NCI-H510A (cell line): ENCODE measurements at regions not wholly inside any gene's neighbourhood (a gene's known extent, or its start where the extent isn't known, plus 50 kb on each side); places are given as distances from the start of the nearest gene placed in this dataset.
"Not testable (repeated sequence)": the region's sequence is repeated elsewhere in the genome, so short reads cannot be mapped to it uniquely, and the experiment has no call there.

Experiments used
- DNase-seq: peaks from one replicate; lab custom pipeline; 2025; lab: John Stamatoyannopoulos, UW

DNA sequence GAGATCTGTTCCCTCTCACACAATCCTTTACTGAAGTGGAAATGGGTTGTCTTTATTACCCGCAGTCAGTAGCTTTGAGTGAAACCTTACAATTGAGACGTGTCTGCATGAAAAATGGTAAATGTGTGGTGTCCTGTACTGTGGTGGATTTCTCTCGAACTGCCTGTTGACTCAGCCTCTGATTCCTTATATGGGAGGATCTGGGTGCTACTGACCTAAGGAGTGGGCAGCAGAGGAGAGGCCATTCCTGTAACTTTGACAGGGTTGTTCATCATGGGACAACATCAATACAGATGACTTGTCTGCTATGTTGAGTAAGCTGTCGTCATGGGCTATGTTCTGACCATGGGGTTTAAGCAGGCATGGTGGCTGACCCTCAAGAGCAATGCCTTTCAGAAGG, 159.6 kb upstream of the WDR1 start:
- no peak for DNase-seq

DNA sequence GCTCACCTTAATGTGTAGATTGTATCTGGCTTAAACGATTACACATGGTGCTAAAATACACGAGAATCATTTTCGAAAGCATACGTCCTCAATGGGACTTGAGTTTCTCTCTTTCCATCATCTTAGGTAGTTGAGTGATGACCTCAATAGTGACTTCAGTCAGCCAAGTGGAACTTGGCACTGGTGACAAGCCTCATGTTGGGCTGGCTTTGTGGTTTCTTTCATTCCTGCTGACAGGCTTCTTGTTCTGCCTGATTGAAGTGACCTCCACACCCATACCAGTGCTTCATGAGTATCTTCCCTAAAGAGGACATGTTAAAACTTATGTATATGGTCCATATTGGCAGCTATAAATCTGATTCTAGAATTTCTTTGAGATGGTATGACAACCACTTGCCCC, 159.1 kb upstream of the WDR1 start:
- no peak for DNase-seq

DNA sequence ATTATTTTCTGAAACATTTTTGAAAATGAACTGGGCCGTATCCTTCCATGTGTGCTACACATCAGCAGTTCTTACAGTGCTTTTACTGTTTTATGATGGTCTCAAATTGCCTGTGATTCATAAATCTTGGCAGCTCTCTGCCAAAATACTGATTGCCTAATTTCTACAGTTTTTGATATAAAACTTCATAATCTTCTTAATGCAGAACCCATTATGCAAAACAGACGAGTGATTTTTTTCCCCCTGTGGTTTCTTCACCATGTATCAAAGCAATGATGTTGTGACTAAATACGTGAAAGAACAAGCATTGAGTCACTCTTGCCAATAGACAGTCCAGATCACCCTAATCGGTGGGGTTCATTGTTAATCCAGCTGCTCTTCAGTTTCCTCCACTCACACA, 156.4 kb upstream of the WDR1 start:
- no peak for DNase-seq

DNA sequence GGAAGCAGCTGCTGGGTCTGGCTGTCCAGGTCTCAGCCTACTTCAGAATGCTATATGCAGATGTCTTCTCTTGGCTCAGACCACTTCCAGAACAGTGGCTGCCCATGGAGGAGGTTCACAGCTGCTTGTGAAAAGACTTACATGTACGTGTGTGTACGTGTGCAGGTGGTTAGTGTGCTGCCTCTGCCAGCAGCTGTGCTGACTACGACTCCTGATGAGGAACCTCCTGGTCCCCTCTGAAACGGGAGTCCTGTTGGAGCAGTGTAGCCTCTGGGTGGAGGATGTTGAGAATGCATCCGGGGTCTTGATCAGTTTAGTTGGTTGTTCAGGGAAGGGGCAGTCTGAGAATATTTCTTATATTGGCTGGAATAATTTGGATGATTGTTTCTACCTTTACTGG, 155.9 kb upstream of the WDR1 start:
- no peak for DNase-seq

DNA sequence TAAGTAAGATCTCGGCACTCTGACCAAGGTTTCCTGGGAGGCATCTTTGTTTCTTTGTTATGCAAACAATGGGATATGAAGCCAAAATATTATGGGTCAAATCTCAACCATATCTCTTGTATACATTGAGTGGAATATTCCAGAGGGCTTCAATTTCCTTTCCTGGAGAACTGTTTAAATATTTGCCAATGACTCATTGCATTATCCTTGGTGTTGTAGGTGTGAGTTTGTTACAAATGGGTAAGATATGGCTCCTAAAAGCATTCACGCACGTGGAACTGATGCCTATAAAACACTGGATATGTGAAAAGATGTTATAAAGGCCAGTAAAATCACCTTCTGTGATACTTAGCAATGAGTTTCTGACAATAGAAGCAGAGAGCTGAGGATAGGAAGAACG, 150.5 kb upstream of the WDR1 start:
- DNase-seq = no peak

DNA sequence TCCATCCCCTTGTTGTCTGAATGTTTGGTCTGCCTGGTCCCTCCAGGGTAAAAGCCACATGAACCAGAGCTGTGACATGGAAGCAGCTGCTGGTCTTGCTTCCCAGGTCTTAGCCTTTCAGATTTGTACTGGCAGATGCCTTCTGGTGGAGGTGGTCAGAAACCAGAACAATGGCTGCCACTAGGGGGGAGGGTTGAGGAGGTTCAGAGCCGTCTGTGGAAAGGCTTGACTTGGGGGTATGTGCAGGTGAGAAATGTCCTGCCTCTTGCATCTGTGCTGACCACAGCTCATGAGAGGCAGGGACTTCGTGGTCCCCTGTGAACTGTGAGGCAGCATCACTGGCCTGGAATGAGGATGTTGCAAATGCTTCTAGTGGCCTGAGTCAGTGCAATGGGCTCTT, 144.2 kb upstream of the WDR1 start:
- DNase-seq = no peak

DNA sequence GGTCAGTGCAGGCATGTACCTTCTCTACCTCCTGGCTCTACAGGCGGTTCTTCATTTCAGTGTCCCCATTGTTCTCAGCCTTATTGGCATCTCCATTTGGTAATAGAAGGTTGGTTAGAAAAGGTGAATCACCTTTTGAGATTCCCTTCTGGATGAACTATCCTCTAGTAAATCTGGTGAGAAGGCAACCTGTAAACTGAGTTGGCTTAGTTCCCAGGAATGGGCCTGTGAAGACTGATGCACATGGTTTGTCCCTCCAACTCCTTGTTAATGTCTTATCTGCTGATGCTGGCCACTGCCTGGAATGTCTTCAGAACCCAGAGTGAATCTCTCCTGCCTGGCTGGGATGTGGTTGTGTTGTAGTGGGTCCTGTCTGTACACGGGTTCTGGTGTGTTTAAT, 143.4 kb upstream of the WDR1 start:
- DNase-seq = no peak

DNA sequence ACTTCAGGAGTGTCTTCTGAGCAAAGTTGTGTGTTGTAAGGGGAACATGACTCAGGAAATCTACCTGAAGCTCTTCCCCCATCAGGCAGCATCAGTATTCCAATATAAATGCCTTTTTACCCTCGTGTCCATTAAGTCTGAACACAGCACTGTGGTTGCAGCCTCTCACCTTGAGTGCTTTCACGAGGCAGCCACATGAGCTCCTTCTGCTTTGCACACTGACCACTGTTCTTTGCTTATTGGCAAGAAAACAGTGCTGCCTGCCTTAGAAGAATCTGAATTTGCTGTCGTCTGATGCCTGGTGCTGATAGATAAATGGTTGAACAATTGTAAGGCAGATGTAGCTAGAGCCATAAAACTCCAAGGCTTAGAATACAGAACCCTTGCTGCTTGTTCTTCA, 139.6 kb upstream of the WDR1 start:
- no peak for DNase-seq

DNA sequence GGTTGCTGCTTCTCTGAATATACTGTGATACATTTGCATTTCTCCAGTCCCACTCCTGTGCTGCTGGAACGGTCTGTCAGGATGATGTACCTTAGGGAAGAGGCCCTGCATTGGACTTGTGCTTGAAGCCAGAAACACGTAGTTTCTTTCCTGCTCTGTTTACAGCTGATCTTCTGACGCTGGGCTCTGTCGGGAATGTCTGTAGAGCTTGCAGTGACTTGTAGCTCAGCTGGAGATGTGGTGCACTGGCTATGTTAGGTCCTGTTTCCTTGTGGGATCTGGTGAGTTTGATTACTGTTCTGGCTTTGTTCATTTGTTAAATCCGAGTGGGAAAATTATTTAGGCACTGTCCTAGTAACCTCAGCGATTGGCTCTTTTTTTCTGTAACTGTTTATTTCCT, 137.2 kb upstream of the WDR1 start:
- DNase-seq = no peak

DNA sequence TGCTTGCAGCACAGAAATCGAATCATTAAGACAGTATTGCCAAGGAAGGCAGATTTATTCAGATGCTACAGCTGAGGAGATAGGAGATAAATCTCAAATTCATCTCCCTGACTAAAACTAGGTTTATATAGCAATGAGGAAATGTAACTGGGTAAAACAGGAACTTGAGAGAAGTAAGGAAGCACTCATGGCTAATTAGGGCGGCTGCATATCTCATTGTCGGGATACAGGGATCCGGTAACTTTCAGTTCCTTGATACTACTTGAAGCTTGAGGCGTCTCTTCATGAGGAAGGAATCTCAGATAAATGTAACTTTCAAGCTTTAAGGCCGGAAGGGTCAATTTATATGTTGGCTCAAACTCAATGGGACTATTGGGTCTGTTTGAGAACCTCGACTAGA, 129.2 kb upstream of the WDR1 start:
- DNase-seq = no peak

DNA sequence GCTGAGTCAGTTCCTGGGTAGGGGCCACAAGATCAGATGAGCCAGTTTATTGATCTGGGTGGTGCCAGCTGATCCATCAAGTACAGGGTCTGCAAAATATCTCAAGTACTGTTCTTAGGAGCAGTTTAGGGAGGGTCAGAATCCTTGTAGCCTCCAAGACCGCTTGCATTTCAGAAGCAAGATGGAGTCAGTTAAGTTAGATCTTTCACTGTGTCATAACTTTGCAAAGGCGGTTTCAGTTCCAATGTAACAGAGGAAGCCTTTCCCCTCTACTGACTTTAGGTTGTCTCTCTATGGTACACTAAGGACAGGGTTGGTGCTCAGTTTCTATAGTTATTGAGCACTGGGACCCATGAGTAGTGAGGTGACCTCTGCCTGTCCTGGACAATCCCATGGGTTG, 127.3 kb upstream of the WDR1 start:
- no peak for DNase-seq

DNA sequence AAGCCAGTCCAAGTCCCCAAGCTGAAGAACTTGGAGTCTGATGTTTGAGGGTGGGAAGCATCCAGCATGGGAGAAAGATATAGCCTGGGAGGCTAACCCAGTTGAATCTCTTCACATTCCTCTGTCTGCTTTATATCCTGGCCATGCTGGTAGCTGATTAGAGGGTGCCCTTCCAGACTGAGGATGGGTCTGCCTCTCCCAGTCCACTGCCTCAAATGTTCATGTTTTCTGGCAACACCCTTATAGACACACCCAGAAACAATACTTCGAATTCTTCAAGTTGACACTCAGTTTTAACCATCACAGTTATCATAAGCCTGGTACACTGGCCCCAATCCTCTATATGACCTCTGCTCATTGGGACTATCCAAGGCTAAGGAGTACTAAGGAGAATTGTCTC, 124.1 kb upstream of the WDR1 start:
- no peak for DNase-seq

DNA sequence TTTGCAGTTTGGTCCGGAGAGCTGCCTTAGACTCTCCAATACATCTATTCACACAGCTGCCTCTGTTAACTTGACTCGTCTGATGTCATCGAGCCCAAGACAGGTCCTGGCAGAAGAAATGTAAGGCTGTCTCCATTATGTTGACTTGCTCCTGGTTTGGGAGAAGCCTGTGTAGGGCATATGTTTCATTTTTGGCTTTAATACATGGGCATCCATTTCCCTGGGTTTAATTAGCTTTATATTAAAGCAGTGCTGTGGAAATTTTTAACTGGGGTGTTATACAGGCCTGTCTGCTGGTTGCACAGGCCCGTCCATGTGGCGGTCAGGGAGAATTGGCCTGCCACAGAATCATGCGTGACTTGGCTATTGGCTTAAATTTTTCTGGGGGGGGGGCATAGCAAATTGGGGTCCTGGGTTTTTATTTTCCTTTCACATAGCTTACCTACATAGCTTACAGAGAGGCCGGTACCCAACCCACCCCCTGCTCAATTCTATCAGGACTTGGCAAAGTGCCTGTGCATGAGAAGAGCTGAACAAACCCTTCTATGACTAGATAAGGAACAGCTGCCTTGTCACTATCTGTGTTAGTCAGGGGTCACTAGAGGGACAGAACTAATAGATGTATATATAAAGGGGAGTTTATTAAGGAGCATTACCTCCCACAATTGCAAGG, 123.5 kb upstream of the WDR1 start:
- DNase-seq = no peak

DNA sequence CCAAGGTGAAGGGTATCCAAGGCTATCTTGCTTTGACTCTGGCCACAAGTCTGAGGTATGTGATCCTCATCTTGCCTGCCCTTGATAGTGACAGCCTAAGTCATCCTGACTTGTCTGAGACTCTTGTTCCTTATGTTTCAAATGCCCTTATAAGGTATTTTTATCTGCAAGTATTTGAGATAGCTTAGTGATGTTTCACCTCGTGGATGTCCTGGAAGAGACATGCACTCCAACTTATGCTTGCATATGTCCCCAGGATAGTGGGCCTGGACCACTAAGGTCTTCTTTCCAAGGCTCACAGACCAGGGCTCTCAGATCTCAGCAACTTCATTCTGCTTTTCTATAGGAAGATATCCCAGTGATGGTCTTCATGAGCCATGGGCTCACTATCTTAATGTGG, 120.5 kb upstream of the WDR1 start:
- DNase-seq = no peak

DNA sequence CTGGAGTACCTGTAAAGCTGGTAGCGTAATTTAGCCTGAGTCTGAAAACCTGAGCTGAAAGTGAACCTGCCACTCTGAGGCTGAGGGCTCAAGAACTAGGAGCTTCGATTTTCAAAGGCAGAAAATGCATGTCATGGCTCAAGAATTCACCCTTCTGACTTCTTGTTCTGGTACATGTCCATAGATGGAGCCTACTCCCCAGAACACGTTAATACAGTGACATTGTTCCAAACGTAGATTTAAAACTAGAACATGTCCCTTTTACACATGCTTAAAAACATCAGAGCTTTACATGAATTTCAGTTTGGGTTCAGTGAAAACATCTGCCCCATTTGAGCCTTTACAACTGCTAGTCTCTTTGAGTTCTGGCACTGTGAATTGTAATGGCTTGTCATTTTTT, 115.5 kb upstream of the WDR1 start:
- no peak for DNase-seq

DNA sequence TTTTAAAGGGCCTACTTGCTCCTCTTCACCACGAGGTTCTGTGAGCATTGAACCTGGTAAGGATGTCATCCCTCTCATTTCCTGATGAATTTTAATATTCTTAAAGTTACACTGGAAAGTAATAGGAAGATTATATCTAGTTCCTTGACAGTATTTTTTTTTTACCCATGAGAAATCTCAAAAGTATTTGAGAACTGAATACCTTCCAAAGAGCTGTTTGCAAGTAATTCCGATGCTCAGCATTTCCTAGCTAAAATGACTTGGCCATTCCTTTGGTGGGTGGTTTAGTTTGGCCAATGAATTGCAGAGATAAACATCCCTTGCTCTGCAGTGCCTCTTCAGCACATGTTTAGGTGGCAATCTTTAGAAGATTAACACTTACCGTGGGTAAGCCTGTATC, 110.2 kb upstream of the WDR1 start:
- no peak for DNase-seq

DNA sequence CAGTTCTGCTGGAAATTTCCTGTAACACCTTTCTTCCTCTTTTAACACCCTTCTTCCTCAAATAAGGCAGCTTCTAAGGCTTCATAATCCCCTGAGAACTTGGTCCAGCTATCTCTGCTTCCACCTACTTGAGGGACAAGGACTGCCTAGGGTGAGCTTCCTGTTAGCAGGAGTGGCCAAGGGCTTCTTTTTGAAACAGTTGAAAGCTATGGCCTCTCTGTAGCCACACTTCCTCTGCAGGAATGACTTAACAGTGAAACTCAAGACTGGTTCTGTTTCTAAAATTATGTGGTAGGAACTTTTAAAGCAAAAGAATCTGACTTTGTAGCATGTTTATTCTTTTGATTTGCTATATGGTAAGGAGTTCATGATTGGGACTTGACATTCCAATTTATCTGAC, 108.5 kb upstream of the WDR1 start:
- no peak for DNase-seq

DNA sequence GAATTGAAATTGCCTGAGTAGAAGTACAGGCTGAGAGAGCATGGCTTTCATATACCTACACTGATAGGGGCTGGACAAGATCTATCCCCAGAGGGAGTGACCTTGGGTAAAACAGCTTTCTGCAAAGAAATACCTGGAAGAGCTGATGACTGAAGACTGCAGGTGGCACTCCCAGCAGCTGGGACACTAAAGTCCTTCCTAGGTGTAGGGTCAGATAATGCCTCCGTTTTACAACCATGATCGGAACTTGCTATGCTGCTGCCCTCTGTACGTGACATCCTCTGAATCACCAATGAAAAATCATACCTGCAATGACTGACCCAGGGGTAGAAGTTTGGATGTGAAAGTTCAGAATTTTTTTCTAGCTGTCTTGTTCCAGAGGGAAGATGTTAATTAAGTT, 107.2 kb upstream of the WDR1 start:
- DNase-seq = no peak

DNA sequence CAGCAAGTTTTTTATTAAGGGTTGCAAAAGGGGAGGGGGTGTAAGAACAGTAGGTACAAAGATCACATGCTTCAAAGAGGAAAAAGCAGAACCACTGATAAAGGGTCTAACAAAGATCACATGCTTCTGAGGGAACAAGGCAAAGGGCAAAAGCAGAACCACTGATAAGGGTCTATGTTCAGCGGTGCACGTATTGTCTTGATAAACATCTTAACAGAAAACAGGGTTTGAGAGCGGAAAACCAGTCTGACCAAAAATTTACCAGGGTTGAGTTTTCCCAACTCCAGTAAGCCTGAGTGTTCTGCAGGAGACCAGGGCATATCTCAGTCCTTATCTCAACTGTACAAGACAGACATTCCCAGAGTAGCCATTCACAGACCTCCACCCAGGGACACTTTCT, 96.9 kb upstream of the WDR1 start:
- not testable (repeated sequence) for DNase-seq

DNA sequence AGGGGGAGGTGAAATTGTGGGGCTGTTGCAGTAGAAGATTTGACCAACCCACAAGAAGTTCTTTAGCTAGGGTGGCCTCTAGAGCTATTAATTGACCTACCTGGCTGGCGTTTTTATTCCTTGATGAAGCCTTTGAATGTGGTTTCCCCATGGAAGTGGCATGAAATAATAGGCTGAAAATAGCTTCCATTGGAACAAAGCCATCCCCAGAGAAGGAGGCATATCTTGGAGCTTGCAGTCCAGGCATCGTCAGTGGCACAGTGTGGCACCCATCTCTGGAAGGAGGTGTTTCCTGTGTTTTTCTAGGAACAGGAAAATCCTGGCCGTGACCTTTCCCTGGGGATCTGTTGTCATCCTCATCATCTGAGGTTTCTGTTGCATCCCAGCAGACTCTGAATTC, 96.3 kb upstream of the WDR1 start:
- DNase-seq = no peak

DNA sequence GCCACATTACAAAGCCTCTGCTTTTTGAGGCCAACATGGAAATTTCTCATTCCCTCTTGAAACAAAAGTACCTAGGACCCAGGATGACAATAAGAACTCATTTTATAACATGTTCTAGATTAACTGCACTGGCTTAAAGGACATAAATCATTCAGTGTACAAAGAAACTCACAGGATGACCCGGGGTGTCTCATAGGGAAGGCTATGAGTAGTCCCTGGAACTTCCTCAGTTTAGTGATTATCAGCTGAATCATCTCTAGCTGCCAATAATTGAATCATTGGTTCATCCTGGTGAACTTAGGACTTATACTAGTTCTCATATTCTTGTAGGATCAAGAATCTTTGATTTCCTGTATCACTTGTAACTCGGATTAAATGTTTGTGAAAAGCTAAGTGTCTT, 95.8 kb upstream of the WDR1 start:
- DNase-seq = no peak

DNA sequence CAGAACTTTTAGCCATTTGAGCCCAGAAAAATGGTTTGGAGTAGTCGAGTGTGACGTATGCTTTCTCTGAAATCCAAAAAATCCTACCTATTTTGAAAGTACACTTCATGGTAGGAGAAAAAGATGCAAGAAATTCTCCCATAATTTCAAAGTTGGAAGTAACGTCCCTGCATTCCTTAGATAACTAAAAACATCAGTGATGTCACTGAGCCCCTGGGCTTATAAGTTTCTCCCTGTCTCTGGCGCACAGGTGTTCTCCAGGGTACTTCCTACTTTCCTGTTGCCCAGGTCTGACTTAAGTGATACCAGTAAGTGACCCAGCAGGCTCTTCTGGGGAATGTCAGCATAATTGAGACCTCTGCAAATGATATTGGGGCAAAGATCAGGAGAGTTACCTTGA, 90.5 kb upstream of the WDR1 start:
- no peak for DNase-seq

DNA sequence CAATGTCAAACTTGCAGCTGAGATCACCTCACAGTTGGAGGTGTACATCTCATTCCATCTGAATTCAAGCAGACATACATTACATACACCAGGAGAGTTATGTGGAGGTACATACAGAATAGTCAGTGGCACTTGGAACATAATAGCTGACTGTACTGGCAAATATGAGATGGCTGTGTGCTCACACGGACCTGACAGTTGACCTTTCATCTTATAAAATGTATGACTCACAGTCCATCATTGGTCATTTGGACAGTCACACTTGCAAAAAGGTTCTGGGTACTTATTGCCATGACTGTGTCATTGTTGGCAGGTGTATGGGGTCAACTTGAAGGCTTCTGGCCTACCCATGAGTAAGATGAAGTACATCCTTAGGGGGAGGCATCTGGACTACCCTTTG, 88.6 kb upstream of the WDR1 start:
- no peak for DNase-seq

DNA sequence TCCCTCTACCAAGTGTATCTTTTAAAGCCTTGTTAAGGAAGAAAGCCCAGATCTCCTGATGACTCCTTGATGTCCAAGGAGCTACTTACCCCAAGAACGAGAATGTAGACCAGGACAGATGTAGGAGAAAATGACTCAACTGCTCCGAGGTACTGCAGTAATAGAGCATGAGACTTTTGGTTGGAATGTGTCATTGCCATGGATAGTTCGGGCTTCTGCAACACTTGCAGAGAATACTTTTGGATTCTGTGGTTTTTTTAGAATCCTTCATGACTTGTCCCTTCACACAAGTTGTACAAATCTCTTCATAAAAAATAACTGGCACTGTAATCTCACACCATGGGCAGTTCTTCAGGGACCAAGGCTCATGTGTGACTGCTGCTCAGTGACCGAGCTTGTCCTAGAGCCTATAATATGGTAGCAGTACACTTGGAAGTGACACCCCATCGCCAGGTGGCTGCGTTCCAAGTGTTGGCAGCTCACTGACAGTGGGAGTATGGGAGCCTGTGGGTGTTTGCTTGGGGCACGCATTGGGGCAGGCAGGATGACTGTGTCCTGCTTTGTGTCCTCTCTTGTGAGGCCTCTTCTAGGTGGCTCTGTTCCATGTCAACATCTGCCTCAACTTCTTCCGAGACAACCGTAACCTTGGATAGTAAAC, 87.9 kb upstream of the WDR1 start:
- DNase-seq = no peak
